OCI-LY3 (cell line): ENCODE measurements at regions not wholly inside any gene's neighbourhood (a gene's known extent, or its start where the extent isn't known, plus 50 kb on each side); places are given as distances from the start of the nearest gene placed in this dataset.

Experiments
- CTCF ChIP-seq: fragments of 200-600, 300-600 bp; sonication (generic); IDR thresholded peaks from 2 replicates; pipeline ENCODE4 v1.5.1; 2014; ENCODE audit warnings: antibody characterized with exemption, low read length, low read depth
- EZH2phosphoT487 ChIP-seq: fragments of 200-600 bp; shearing (Covaris generic); IDR thresholded peaks from 2 replicates; pipeline ENCODE4 v1.6.1; 2018; ENCODE audit warnings: antibody characterized with exemption, mixed run types, low read depth

- TF ChIP-seq CTCF (no peak), EZH2phosphoT487 (no peak)
These were observed 343.9 kb upstream of the CLINT1 start for GRCh38 chr5:158202801-158203200.
